GM21381 (cell line): ENCODE measurements at regions not wholly inside any gene's neighbourhood (a gene's known extent, or its start where the extent isn't known, plus 50 kb on each side); places are given as distances from the start of the nearest gene placed in this dataset.
"Not testable (repeated sequence)": the region's sequence is repeated elsewhere in the genome, so short reads cannot be mapped to it uniquely, and the experiment has no call there.

ENCODE experiments used
- ATAC-seq: cut with Tn5 transposase; IDR thresholded peaks from one replicate; pipeline ENCODE4 v1.9.1; 2021; ENCODE audit warnings: mild to moderate bottlenecking, moderate library complexity; ENCODE audit not compliant: unreplicated experiment

DNA sequence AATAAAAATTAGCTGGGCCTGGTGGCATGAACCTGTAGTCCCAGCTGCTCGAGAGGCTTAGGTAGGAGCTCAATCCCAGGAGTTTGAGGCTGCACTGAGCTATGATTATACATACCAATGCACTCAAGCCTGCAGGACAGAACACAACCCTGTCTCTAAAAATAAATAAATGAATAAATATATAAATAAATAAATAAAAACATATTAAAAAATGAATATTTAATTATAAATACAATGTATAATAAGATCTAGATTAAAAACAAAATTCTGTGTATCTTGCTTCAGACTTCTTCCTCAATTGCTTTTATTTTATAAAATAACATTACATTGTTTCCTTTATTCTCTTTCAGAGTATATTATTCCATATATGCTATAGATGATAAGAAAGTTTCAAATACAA, 1964.1 kb downstream of the PCDH9 start:
- no peak for ATAC-seq

DNA sequence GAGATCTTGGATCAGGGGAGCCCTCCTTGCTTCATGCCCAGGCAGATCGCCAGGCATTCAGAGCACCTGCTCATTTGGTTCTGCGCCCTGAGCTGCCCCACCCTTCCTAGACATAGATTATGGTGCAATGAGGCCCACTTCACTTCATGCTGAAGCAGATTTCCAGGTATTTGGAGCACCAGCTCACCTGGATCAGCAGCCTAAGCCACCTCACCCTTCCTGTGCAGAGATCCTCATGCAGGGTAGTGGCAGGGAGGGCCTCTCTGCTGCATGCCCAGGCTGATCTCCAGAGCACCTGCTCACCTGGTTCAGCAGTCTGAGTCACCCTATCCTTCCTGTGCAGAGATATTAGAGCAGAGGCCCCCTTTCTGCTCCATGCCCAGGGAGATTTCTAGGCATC, 1966.1 kb downstream of the PCDH9 start:
- ATAC-seq: no peak

DNA sequence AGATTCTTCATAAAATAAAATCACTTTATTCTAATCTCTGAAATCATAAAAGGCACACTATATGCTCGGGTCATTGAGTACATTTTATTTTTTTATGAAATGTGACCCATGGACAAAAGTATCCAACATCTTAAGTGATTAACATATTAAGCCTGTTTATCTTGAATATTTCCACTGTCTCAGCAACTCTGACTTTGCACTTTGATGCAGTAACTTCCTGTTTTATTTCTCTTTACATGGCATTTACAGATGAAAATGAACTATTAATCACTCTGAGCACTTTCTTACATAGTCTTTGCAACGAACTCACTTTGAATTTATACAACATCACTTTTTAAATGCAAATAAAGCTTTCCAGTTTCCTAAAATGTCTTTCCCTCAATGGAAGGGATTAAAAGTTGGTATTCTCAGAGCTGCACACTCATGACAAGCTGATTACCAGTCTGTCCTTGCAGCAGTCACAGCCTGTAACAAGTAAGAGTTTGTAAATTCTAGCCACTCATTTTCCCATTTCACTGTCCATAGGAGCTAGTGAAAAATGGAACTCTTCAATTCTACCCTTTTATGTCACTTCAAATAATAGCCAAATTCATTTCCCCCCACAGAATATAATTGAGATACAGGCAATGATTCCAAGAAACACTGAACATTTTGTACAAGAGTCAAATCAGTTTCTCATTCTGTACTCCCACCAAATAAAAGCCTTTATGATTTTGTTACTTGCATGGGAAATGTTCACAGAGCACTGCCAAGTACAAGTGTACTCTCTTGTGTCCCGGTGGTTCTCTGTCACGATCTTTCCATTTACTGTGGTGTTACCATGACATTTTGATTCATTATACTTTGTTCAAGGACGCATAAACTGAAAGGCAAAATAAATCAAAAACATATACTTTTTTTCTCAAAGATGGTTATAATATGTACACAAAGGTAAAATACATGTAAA, 1968.9 kb downstream of the PCDH9 start:
- ATAC-seq: no peak

DNA sequence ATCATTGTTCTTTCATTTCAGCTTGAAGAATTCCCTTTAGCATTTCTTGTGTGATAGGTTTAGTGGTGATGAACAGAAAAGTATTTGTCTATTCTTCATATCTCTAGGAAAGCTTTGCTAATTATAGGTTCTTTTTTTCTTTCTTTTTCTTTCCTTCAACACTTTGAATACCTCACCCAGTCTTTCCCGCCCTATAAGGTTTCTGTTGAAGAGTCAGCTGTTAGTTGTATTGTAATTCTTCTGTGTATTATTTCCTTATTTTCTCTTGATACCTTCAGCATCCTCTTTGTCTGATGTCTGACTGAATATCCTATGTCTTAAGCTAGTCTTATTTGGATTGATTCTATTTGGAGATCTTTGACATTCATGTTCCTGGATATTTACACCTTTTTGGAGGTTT, 1989.4 kb downstream of the PCDH9 start:
- ATAC-seq: no peak

DNA sequence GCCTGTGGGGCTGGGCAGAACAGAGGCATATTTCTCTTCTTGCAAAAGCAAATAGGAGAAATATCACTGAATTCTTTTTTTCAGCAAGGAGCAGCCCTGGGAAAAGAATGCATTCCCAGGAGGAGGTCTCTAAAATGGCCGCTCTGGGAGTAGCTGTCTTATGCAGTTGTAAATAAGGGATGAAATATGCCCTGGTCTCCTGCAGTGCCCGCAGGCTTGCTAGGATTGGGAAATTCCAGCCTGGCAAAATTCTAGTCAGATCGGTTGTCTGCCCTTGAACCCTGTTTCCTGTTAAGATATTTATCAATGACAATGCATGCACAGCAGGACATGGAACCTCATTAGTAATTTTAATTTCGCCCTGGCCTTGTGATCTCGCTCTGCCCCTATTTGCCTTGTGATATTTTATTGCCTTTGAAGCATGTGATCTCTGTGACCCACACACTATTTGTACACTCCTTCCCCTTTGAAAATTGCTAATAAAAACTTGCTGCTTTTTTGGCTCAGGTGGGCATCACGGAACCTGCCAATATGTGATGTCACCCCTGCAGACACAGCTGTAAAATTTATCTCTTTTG, 1993.2 kb downstream of the PCDH9 start:
- ATAC-seq: no peak

DNA sequence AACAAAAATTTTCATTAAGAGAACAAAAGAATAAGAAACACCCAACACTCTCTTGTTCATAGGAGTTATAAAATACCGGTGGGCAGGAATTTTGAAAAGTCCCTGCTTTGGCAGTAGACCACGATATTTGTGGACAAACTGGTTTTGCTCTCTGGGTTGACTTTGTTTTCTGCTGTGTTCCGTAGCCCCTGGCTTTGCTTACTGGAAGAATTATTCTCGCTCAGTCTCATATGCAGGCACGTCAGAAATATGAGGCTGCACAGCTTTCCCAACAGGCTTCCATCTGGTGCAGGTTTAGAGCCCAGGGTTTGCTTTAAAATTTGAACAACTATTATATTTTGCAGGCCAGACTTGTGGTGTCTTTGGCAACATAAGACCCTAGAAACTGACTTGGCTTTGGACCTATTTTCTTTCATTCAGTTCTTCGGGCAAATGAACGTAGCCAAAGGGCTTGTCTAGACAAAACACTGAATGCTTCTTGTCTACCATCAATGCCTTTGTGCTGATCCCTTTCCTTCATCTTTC, 2012.6 kb downstream of the PCDH9 start:
- no peak for ATAC-seq

DNA sequence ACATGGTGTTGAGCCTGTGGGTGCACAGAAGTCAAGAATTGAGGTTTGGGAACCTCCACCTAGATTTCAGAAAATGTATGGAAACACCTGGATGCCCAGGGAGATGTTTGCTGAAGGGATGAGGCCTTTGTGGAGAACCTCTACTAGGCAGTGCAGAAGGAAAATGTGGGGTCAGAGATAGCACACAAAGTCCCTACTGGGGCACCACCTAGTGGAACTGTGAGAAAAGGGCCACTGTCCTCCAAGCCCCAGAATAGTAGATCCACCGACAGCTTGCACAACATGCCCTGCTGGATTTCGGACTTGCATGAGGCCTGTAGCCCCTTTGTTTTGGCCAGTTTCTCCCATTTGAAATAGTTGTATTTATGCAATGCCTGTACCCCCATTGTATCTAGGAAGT, 2027.3 kb downstream of the PCDH9 start:
- not testable (repeated sequence) for ATAC-seq

DNA sequence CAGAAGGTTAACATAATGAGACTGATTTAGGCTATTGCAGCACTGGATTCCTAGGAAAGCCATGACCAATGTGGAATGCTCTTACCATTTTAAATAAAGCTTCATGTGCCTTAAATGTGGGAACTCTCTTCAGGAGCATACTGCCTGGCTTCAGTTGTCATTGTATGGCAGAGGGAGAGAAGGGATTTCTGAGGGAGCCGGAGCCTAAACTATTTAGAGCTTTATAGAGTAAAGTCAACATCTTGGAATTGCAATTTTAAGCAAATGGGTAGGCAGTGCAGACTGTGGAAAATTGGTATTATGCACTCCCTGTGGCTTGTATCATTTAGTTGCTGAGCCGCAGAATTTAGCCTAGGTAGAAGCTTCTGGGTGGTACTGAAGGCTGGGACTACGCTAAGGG, 2041.4 kb downstream of the PCDH9 start:
- no peak for ATAC-seq

DNA sequence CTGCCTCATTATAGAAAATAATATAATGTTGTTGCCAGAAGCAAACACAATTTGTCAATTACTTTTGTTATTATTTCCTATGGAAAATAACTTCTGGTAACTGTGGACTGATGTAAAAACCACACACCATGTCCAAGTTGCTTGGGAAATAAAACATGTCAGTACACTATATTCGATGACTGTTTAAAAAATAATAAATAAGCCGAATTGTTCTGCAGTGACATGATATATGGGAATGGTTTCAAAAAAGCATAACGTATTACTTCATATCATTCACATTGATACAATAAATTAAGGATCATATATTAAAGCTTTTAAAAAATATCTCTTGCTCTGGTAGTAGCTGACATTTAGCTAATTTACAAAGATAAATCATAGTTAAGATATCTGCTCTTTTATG, 2062.1 kb downstream of the PCDH9 start:
- no peak for ATAC-seq

DNA sequence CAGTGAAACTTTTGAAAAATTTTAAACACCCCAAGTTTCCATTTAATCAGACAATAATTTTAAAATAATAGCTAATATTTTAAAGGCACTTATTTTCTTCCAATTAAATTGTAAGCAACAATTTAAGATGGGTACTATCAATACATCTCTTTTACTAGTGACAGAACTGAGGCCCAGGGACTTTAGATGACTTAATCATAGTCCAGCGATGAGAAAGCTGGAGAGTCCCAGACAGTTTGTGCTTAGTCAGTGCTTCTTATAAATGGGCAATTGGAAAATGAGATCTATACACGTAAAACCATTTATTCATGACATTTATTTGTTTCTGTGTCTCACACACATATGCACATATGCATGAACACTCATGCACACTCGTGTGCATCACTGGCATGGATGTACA, 2063.5 kb downstream of the PCDH9 start:
- ATAC-seq: no peak

DNA sequence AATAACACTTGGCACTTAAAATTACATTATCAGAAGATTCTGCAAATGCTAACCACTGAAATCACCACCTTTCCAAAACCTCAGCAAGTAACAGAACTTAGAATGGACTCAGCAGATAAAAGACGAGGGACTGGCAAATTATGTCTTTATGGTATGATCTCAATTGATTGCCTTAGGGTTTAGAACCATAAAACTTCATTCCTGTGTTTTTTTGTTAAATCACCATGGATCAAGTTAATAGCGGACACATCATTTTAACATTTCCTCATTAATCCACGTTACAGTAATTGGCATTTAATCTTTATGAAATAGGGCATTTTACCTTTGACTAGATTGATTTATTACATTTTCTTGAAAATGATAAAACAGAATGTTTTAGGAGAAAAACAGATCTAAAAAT, 2070.3 kb downstream of the PCDH9 start:
- ATAC-seq: no peak

DNA sequence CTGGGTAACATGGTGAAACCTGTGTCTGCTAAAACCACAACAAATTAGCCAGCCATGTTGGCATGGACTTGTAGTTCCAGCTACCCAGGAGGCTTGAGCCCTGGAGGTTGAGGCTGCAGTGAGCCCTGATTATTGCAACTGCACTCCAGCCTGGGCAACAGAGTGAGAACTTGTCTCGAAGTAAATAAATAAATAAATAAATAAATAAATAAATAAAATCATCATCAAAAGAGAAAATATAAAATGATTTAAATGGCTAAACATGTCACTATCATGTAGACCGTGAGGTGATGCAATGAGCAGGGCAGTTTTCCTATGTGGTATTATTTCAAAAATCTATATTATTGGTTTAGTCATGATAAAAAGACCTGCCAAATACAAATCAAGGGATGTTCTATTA, 2074.3 kb downstream of the PCDH9 start:
- ATAC-seq: no peak

DNA sequence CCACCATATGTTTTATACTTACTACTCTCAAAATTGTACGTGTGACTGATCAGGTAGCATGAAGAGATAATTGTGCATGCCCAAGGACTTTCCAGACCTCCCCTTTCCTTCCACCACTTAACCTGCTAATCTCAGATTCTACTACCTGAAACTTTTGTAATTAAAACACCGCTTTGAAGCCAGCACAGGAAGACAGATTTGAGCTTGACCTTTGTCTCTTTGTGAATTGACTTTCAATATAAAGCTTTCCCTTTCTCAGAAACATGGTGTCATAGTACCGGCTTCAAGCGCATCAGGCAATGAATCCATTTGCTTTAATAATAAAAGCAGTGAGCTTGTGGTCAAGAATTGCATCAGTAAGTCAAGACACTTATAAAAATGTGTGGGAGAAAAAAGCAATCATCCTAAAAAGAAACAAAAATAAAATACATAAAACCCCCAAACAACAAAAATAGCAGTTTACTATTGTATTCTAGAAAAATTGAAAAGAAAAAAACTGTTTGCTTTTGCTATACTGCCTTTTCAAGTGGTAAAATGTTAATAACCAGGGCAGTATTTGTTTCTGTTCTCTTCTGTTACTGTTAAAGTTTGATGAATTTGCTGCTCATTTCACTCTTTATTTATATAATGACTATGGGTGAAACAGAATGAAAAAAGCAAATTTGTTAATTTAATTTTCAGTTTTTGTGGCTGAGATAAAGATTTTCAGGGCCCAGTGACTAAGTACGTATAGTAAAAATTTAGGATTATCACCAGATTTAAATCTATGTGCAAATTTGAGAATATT, 2075.3 kb downstream of the PCDH9 start:
- no peak for ATAC-seq

DNA sequence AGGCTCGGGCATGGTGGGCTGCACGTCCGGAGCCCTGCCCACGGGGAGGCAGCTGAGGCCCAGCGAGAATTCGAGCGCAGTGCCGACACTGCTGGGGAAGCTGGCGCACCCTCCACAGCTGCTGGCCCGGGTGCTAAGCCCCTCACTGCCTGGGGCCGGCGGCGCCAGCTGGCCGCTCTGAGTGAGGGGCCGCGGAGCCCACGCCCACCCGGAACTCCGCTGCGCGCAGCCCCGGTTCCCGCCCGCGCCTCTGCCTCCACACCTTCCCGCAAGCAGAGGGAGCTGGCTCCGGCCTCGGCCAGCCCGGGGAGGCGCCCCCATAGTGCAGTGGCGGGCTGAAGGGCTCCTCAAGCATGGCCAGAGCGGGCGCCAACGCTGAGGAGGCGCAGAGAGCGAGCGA, 2080.4 kb downstream of the PCDH9 start:
- no peak for ATAC-seq

DNA sequence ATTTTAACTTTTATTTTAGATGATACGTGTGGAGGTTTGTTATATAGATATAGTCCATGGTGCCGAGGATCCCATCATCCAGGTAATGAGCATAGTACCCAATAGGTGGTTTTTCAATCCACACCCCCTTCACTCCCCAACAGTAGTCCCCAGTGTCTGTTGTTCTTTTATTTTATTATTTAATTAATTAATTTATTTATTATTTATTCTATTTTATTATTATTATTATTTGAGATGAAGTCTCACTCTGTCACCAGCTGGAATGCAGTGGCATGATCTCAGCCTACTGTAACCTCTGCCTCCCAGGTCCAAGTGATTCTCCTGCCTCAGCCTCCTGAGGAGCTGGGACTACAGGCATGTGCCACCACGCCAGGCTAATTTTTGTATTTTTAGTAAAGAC, 2086.2 kb downstream of the PCDH9 start:
- no peak for ATAC-seq

DNA sequence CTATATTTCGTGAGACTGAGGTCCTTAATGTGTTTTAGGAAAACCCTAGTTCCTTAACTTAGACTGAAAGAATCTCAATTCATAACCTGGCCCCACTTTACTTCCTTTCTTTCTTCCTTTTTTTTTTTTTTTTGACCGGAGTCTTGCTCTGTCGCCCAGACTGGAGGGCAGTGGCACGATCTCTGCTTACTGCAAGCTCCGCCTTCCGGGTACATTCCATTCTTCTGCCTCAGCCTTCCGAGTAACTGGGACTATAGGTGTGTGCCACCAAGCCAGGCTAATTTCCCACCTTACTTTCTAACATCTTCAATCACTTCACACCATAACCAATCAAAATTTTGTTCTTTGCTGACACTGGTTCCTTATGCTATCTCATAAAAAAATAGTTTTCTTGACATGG, 2097.0 kb downstream of the PCDH9 start:
- no peak for ATAC-seq

DNA sequence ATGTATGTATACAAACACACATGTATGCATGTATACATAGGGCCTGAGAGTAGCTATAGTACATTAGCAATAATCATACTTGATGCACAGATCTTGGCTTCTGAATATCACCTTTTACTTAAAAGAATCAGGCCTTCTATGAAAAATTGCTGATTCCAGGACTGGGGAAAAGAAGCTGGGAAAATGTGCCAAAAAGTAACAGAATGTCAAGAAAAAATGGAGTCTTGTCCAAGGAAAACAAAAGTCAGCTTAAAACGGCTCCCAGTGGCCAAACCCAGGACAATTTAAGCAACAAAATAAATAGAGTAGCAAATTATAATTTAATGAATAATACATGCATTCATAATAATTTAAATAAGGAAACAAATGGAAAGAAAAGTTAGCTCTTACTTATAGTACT, 2104.9 kb downstream of the PCDH9 start:
- ATAC-seq: no peak

DNA sequence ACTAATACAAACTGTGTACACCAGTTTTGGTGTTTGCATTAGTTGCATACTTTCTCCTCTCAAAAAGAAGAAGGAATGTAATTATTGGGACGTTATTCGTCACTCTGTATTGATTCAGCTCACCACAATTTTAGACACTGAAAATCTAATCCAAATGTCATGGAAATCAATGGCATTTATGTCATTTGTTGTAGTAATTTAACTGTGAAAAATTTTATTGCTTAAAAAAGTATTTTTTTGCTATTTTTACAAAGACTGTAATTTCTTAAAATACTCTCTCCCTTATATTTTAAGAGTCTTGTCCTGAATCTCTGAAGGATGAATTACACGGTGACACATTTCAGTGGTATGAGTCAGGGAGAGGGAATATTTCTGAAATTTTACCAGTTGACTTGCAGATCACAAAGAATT, 2117.6 kb downstream of the PCDH9 start:
- no peak for ATAC-seq

DNA sequence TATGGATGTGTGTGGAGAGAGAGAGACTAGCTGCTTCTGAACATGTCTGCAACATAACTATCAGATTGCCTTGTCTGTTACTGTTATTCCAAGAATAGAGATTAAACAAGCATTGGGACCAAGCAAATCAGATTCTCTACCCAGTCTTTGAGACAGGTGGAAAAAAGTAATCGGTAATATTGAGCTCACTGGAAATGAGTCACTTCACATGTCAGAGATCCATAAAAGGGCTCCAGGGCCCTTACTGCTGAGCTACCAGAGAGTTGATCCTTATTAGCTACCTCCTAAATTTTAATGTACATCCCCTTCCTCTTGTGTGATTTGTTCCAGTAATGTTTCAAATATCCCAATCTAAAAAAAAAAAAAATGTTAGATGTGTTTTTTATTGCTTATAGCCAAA, 2118.0 kb downstream of the PCDH9 start:
- ATAC-seq: no peak

DNA sequence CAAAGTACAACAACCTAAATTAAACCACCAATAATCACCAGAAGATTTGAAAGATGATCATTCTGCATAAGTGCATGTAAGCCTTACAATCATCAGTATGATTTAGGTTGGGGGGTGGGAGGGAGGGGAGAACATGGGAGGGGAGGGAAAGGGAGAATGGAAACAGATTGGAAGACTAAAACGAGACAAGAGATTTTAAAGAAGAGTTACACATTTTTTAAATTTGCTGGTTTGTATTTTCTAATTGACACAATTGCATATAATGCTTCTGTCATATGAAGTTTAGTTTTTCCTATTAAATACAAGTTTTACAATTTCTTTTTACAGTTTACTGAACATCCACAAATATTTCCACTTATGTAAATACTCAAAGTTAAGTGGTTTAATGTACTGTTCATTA, 2118.9 kb downstream of the PCDH9 start:
- no peak for ATAC-seq

DNA sequence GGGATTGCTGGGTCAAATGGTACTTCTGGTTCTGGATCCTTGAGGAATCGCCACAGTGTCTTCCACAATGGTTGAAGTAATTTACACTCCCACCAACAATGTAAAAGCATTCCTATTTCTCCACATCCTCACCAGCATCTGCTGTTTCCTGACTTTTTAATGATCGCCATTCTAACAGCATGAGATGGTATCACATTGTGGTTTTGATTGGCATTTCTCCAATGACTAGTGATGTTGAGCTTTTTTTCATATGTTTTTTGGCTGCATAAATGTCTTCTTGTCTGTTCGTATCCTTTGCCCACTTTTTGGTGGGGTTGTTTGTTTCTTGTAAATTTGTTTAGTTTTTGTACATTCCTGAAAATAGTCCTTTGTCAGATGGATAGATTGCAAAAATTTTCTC, 2125.7 kb downstream of the PCDH9 start:
- ATAC-seq: not testable (repeated sequence)

DNA sequence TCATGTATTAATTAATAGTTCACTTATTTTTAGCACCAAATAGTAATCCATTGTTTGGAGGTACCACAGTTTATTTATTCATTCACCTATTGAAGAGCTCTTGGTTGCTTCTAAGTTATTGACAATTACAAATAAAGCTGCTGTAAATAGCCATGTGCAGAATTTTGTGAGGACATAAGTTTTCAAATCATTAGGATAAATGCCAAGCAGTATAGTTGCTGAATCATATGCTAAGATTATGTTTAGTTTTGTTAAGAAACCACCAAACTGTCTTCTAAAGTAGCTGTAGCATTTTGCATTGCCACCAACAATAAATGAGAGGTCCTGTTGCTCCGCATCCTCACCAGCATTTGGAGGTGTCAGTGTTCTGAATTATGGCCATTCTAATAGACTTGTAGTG, 2126.8 kb downstream of the PCDH9 start:
- ATAC-seq: no peak
